Astrocyte (in vitro differentiated cells and primary cell): ENCODE measurements at regions not wholly inside any gene's neighbourhood (a gene's known extent, or its start where the extent isn't known, plus 50 kb on each side); places are given as distances from the start of the nearest gene placed in this dataset.

ENCODE experiments used
- CTCF ChIP-seq: IDR thresholded peaks from 2 replicates; pipeline ENCODE4 v1.5.1; 2011; ENCODE audit warnings: low read depth, mild to moderate bottlenecking, inconsistent platforms, low read length, moderate library complexity; ENCODE audit not compliant: insufficient read depth
- EZH2 ChIP-seq: IDR thresholded peaks from 2 replicates; pipeline ENCODE4 v1.6.1; 2012; ENCODE audit warnings: mild to moderate bottlenecking, low read length, inconsistent platforms; ENCODE audit not compliant: insufficient read depth

GRCh38 chr12:124462750-124463149 lies 104.7 kb downstream of the NCOR2 start:
- TF ChIP-seq EZH2 (no peak), CTCF (no peak)
